GM19324 (cell line): ENCODE measurements at regions not wholly inside any gene's neighbourhood (a gene's known extent, or its start where the extent isn't known, plus 50 kb on each side); places are given as distances from the start of the nearest gene placed in this dataset.
"Not testable (repeated sequence)": the region's sequence is repeated elsewhere in the genome, so short reads cannot be mapped to it uniquely, and the experiment has no call there.

Experiments
- ATAC-seq: cut with Tn5 transposase; IDR thresholded peaks from one replicate; pipeline ENCODE4 v1.9.1; 2021; ENCODE audit warnings: mild to moderate bottlenecking, moderate library complexity; ENCODE audit not compliant: unreplicated experiment, low FRiP score

- no peak for ATAC-seq
Observed at GRCh38 chr10:21463436-21463835, 62.0 kb downstream of the SKIDA1 start.

GRCh38 chr10:21458126-21458871, 67.2 kb downstream of the SKIDA1 start:
- ATAC-seq: no peak

- no peak for ATAC-seq
Observed at GRCh38 chr10:21456160-21456559, 69.3 kb downstream of the SKIDA1 start.

- no peak for ATAC-seq
Observed at GRCh38 chr10:21452203-21452602, 73.3 kb downstream of the SKIDA1 start.

- peak; percentile 60 for ATAC-seq
Observed at GRCh38 chr10:21449288-21449966, 76.1 kb downstream of the SKIDA1 start.

GRCh38 chr10:21445163-21445562, 80.3 kb downstream of the SKIDA1 start:
- no peak for ATAC-seq

- no peak for ATAC-seq
Observed at GRCh38 chr10:21441625-21442024, 83.9 kb downstream of the SKIDA1 start.

GRCh38 chr10:21438914-21439313, 86.6 kb downstream of the SKIDA1 start:
- not testable (repeated sequence) for ATAC-seq

GRCh38 chr10:21437770-21438382, 87.6 kb downstream of the SKIDA1 start:
- ATAC-seq: no peak

GRCh38 chr10:21432266-21432665, 93.2 kb downstream of the SKIDA1 start:
- no peak for ATAC-seq

GRCh38 chr10:21431799-21432198, 93.7 kb downstream of the SKIDA1 start:
- ATAC-seq: no peak

- ATAC-seq: no peak
Observed at GRCh38 chr10:21427804-21428481, 97.5 kb downstream of the SKIDA1 start.

- ATAC-seq: no peak
Observed at GRCh38 chr10:21424459-21424861, 101.0 kb downstream of the SKIDA1 start.

GRCh38 chr10:21423850-21424249, 101.6 kb downstream of the SKIDA1 start:
- no peak for ATAC-seq

GRCh38 chr10:21423338-21423737, 102.1 kb downstream of the SKIDA1 start:
- ATAC-seq: no peak

- ATAC-seq: no peak
Observed at GRCh38 chr10:21421794-21422193, 103.7 kb downstream of the SKIDA1 start.

GRCh38 chr10:21421016-21421415, 104.5 kb downstream of the SKIDA1 start:
- ATAC-seq: no peak

- ATAC-seq: not testable (repeated sequence)
Observed at GRCh38 chr10:21418981-21419576, 106.4 kb downstream of the SKIDA1 start.

GRCh38 chr10:21417172-21417712, 108.2 kb downstream of the SKIDA1 start:
- no peak for ATAC-seq

GRCh38 chr10:21413680-21414079, 111.8 kb downstream of the SKIDA1 start:
- no peak for ATAC-seq
